HEK293 (cell line): ENCODE measurements at regions not wholly inside any gene's neighbourhood (a gene's known extent, or its start where the extent isn't known, plus 50 kb on each side); places are given as distances from the start of the nearest gene placed in this dataset.
A peak's percentile ranks its signal among the peaks of the same experiment; 100 is the strongest.
"Not testable (repeated sequence)": the region's sequence is repeated elsewhere in the genome, so short reads cannot be mapped to it uniquely, and the experiment has no call there.

ENCODE experiments used
- CTCF ChIA-PET: fragments of 350-600 bp; formaldehyde crosslinking; extraction: SDS; loops from one replicate; lab custom pipeline; 2021; ENCODE audit warnings: antibody characterized with exemption; lab: Yijun Ruan, JAX
- POLR2A ChIA-PET: fragments of 300-600 bp; formaldehyde crosslinking; extraction: SDS; loops from one replicate; lab custom pipeline; 2020; ENCODE audit warnings: antibody characterized with exemption, inconsistent platforms; lab: Yijun Ruan, JAX
- H3K27ac ChIP-seq: fragments of 200-500 bp; sonication (Bioruptor generic); 2 replicates; pipeline ENCODE4 v1.5.1; 2014; ENCODE audit warnings: low read depth, low read length, control low read depth, inconsistent platforms; ENCODE audit errors: extremely low read depth
- H3K36me3 ChIP-seq, 2 experiments: fragments of 200-500 bp in 1 of 2; sonication (Bioruptor generic) in 1 of 2; 1 replicate in 1 of 2; 2 replicates in 1 of 2; pipeline ENCODE4 v1.5.1; 2014 to 2017; ENCODE audit warnings: inconsistent platforms in 2 of 2, low read length in 2 of 2; ENCODE audit not compliant: control insufficient read depth in 2 of 2, insufficient read depth in 1 of 2
- H3K4me1 ChIP-seq: fragments of 200-500 bp; sonication (Bioruptor generic); 2 replicates; pipeline ENCODE4 v1.5.1; 2014; ENCODE audit warnings: mild to moderate bottlenecking, low read length, inconsistent platforms; ENCODE audit not compliant: control insufficient read depth, insufficient read depth
- H3K4me3 ChIP-seq: 2 replicates; pipeline ENCODE4 v1.5.1; 2011; ENCODE audit warnings: low read depth, mild to moderate bottlenecking, control low read depth, low read length, moderate library complexity
- H3K9me3 ChIP-seq: fragments of 200-500 bp; sonication (Bioruptor generic); 2 replicates; pipeline ENCODE4 v1.5.1; 2014; ENCODE audit warnings: low read depth, low read length, inconsistent platforms; ENCODE audit not compliant: control insufficient read depth, insufficient read depth
- HIC1 ChIP-seq: fragments of 450-650 bp; formaldehyde crosslinking; IDR thresholded peaks from 2 replicates; pipeline ENCODE4 v1.5.1; 2016; ENCODE audit warnings: missing biosample characterization, missing genetic modification characterization
- IKZF3 ChIP-seq: fragments of 450-650 bp; IDR thresholded peaks from 2 replicates; pipeline ENCODE4 v1.5.0; 2018; ENCODE audit warnings: missing biosample characterization, mild to moderate bottlenecking, missing genetic modification characterization, moderate library complexity
- KLF9 ChIP-seq: fragments of 450-650 bp; formaldehyde crosslinking; IDR thresholded peaks from 2 replicates; pipeline ENCODE4 v1.5.1; 2016; ENCODE audit warnings: missing biosample characterization, missing genetic modification characterization, low read depth
- OSR2 ChIP-seq: fragments of 450-650 bp; formaldehyde crosslinking; IDR thresholded peaks from 2 replicates; pipeline ENCODE4 v1.5.1; 2016; ENCODE audit warnings: missing biosample characterization, missing genetic modification characterization
- REST ChIP-seq: fragments of 450-650 bp; formaldehyde crosslinking; IDR thresholded peaks from 2 replicates; pipeline ENCODE4 v1.5.1; 2016; ENCODE audit warnings: missing biosample characterization, missing genetic modification characterization
- ZNF114 ChIP-seq: fragments of 450-650 bp; formaldehyde crosslinking; IDR thresholded peaks from 2 replicates; pipeline ENCODE4 v1.5.0; 2017; ENCODE audit warnings: missing biosample characterization, missing genetic modification characterization
- ZNF16 ChIP-seq: fragments of 450-650 bp; formaldehyde crosslinking; IDR thresholded peaks from 2 replicates; pipeline ENCODE4 v1.5.1; 2016; ENCODE audit warnings: low read depth, missing biosample characterization, missing genetic modification characterization
- ZNF211 ChIP-seq: fragments of 450-650 bp; formaldehyde crosslinking; IDR thresholded peaks from 2 replicates; pipeline ENCODE4 v1.5.1; 2016; ENCODE audit warnings: low read depth, missing biosample characterization, missing genetic modification characterization
- ZNF26 ChIP-seq: fragments of 450-650 bp; formaldehyde crosslinking; IDR thresholded peaks from 2 replicates; pipeline ENCODE4 v1.5.1; 2016; ENCODE audit warnings: missing biosample characterization, missing genetic modification characterization
- ZNF433 ChIP-seq: fragments of 450-650 bp; formaldehyde crosslinking; IDR thresholded peaks from 2 replicates; pipeline ENCODE4 v1.5.1; 2016; ENCODE audit warnings: missing biosample characterization, missing genetic modification characterization, low read depth
- ZNF571 ChIP-seq: fragments of 450-650 bp; formaldehyde crosslinking; IDR thresholded peaks from 2 replicates; pipeline ENCODE4 v1.5.0; 2017; ENCODE audit warnings: missing biosample characterization, missing genetic modification characterization
- ZNF654 ChIP-seq: fragments of 450-650 bp; formaldehyde crosslinking; IDR thresholded peaks from 2 replicates; pipeline ENCODE4 v1.5.1; 2016; ENCODE audit warnings: low read depth, missing biosample characterization, missing genetic modification characterization
- ZNF701 ChIP-seq: fragments of 450-650 bp; formaldehyde crosslinking; IDR thresholded peaks from 2 replicates; pipeline ENCODE4 v1.5.1; 2016; ENCODE audit warnings: missing biosample characterization, missing genetic modification characterization

GRCh38 chr14:87615822-87616679 lies 376.9 kb downstream of the GALC start:
- Histone ChIP-seq H3K36me3 (no peaks in the 10 kb centered on the region), H3K4me3 (no peak overlapping the region), H3K27ac (no peak overlapping the region), H3K9me3 (no peaks in the 10 kb centered on the region), H3K4me1 (no peaks in the 10 kb centered on the region)
- no peak for TF ChIP-seq HIC1
- TF ChIP-seq ZNF701 (tag by site-specific recombination), result no peak
- no peak for TF ChIP-seq KLF9
- no peak for TF ChIP-seq ZNF571 (tag by site-specific recombination)
- TF ChIP-seq OSR2, result no peak
- peak; percentile 55 for TF ChIP-seq ZNF654 (tag by site-specific recombination)
- ChIA-PET CTCF (interaction anchor here (0.6 to 1.4 kb wide), 7 partner anchors 8 to 984 kb away, joined by 3 to 5 read pairs (median 5); no protein-coding TSS in a partner anchor), POLR2A (no interaction called here)

- Histone ChIP-seq H3K4me3 (no peak overlapping the region), H3K36me3 (no peaks in the 10 kb centered on the region), H3K4me1 (no peaks in the 10 kb centered on the region), H3K27ac (no peak overlapping the region), H3K9me3 (no peaks in the 10 kb centered on the region)
- POLR2A ChIA-PET, result no interaction called here
- no peak for TF ChIP-seq ZNF16 (tag by site-specific recombination)
- no peak for TF ChIP-seq REST (tag by site-specific recombination)
- TF ChIP-seq ZNF433, result no peak
- CTCF ChIA-PET, result interaction anchor here (0.6 to 0.9 kb wide), 4 partner anchors 9 to 1159 kb away, joined by 3 to 5 read pairs (median 3); no protein-coding TSS in a partner anchor
Observed at GRCh38 chr14:87615047-87615446, 377.9 kb downstream of the GALC start.

- Histone ChIP-seq H3K27ac (no peak overlapping the region), H3K36me3 (no peaks in the 10 kb centered on the region), H3K4me1 (no peaks in the 10 kb centered on the region), H3K9me3 (no peaks in the 10 kb centered on the region), H3K4me3 (no peak overlapping the region)
- no peak for TF ChIP-seq ZNF211 (tag by site-specific recombination)
- no peak for TF ChIP-seq ZNF114 (tag by site-specific recombination)
- no peak for TF ChIP-seq ZNF26 (tag by site-specific recombination)
- no peak for TF ChIP-seq IKZF3 (tag by site-specific recombination)
- ChIA-PET CTCF (interaction anchor here (0.6 kb wide), 1 partner anchor 323 kb away, joined by 4 read pairs; no protein-coding TSS in a partner anchor), POLR2A (no interaction called here)
Observed at GRCh38 chr14:87613881-87614280, 379.1 kb downstream of the GALC start.

- H3K36me3 ChIP-seq, H3K9me3 ChIP-seq, H3K4me3 ChIP-seq, H3K27ac ChIP-seq, POLR2A ChIA-PET, H3K4me1 ChIP-seq: not testable (repeated sequence)
- CTCF ChIA-PET, result interaction anchor here (0.6 kb wide), 1 partner anchor 261 kb away, joined by 3 read pairs; no protein-coding TSS in a partner anchor
Observed at GRCh38 chr14:87607056-87607455, 385.9 kb downstream of the GALC start.
